ENCODE measurements at regions not wholly inside any gene's neighbourhood (a gene's known extent, or its start where the extent isn't known, plus 50 kb on each side); places are given as distances from the start of the nearest gene placed in this dataset.

DNA sequence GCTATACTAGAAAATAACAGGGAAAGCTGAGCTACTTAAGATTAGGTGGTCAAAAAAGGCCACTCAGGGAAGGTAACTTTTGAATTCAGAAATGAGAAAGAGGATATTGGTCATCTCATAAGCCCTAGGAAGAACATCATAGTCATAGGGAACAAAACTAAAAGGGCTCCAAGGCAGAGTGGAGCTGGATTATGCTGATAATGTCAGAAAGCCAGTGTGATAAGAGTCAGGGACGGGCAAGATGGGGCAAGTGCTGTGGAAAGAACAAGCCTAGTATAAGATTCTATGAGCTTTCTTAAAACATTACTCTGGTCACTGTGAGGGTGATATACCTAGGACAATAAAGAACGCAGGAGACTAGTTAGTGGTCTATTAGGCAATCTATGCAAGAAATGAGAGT lies 106.6 kb downstream of the DUSP10 start:
- Mint-ChIP-seq H3K27ac (no peak overlapping the region), H3K27me3 (ENCODE audit: low read depth) (no peaks in the 10 kb centered on the region), H3K4me1 (ENCODE audit: low read depth) (peaks cover 4% of the 10 kb centered on the region), H3K9me3 (peaks cover 5% of the 10 kb centered on the region), H3K4me3 (no peak overlapping the region), H3K36me3 (ENCODE audit: low read depth) (no peaks in the 10 kb centered on the region)
- DNase-seq (ENCODE audit: low spot score), result no peak

DNA sequence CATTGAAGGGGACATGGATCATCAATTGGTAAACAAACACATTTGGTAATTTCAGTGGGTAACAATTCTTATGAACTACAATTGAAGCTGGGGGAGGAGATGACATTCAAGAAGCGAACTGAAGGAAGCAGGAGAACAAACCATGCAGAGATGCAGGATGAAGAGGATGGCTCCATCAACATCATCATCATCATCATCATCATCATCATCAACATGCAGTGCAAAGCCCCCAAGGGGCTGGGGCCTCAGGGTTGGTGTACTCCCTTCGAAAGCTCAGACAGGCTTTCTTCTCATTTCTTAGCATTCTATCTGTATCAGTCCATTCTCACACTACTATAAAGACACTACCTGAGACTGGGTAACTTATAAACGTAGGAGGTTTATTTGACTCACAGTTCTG lies 105.8 kb downstream of the DUSP10 start:
- H3K9me3 Mint-ChIP-seq, result peaks cover 5% of the 10 kb centered on the region
- no peak overlapping the region for H3K4me3 Mint-ChIP-seq
- peaks cover 4% of the 10 kb centered on the region for H3K4me1 Mint-ChIP-seq (ENCODE audit: low read depth)
- no peak for DNase-seq (ENCODE audit: low spot score)
- no peaks in the 10 kb centered on the region for H3K27me3 Mint-ChIP-seq (ENCODE audit: low read depth)
- H3K27ac Mint-ChIP-seq, result no peak overlapping the region
- H3K36me3 Mint-ChIP-seq (ENCODE audit: low read depth), result no peaks in the 10 kb centered on the region

DNA sequence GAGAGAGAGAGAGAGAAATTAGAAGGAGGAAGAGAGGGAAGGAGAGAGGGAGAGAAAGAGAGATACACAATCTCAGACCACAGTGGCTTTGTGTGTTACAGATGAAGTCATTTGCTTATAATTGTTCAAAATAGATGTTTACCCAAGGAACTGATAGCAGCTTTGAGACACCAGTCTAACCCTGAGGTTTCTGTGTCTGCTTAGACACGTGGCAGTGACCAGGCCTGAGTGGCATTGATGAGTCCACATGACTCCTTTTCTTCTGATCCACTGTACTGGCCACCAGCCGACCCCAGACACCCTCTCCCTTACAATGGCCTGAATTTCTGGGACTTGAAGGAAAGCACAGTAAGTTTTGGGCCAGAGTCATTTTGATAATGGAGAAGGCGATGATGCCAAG lies 104.9 kb downstream of the DUSP10 start:
- Mint-ChIP-seq H3K36me3 (ENCODE audit: low read depth) (no peaks in the 10 kb centered on the region), H3K27ac (no peak overlapping the region), H3K27me3 (ENCODE audit: low read depth) (no peaks in the 10 kb centered on the region), H3K9me3 (peaks cover 5% of the 10 kb centered on the region), H3K4me1 (ENCODE audit: low read depth) (no peaks in the 10 kb centered on the region), H3K4me3 (no peak overlapping the region)
- no peak for DNase-seq (ENCODE audit: low spot score)

DNA sequence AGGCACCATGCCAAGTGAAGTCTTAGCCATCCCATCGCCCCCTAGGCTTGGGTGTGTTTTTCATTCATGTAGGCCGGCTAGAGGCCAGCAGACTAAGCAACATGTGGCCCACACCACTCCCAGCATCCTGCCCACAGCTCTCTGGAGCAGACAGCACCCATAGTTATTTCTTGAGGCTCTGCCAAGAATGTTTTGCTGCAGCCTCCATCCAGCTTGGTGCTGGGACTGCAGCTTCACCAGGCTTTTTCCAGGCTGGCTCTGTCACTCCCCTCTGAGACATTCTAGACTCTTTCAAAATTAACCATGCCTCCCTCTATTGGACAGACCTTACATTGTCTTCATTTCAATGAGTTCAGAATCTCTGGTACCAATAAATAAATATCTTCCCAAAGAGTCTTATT lies 104.2 kb downstream of the DUSP10 start:
- Mint-ChIP-seq H3K4me1 (ENCODE audit: low read depth) (no peaks in the 10 kb centered on the region), H3K36me3 (ENCODE audit: low read depth) (no peaks in the 10 kb centered on the region), H3K9me3 (peaks cover 5% of the 10 kb centered on the region), H3K27ac (no peak overlapping the region), H3K4me3 (no peak overlapping the region), H3K27me3 (ENCODE audit: low read depth) (no peaks in the 10 kb centered on the region)
- DNase-seq (ENCODE audit: low spot score), result no peak

DNA sequence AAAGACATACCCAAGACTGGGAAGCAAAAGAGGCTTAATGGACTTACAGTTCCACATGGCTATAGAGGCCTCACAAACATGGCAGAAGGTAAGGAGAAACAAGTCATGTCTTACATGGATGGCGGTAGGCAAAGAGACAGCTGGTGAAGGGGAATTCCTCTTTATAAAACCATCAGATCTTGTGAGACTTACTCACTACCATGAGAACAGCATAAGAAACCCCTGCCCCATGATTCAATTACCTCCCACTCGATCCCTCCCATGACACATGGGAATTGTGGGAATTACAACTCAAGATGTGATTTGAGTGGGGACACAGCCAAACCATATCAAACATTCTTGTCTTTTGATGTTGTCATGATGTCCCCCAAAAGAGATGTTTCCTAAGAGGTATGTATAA lies 103.3 kb downstream of the DUSP10 start:
- Mint-ChIP-seq H3K4me1 (ENCODE audit: low read depth) (no peaks in the 10 kb centered on the region), H3K9me3 (peaks cover 5% of the 10 kb centered on the region), H3K27ac (no peak overlapping the region), H3K27me3 (ENCODE audit: low read depth) (no peaks in the 10 kb centered on the region), H3K36me3 (ENCODE audit: low read depth) (no peaks in the 10 kb centered on the region), H3K4me3 (no peak overlapping the region)
- DNase-seq (ENCODE audit: low spot score), result no peak

DNA sequence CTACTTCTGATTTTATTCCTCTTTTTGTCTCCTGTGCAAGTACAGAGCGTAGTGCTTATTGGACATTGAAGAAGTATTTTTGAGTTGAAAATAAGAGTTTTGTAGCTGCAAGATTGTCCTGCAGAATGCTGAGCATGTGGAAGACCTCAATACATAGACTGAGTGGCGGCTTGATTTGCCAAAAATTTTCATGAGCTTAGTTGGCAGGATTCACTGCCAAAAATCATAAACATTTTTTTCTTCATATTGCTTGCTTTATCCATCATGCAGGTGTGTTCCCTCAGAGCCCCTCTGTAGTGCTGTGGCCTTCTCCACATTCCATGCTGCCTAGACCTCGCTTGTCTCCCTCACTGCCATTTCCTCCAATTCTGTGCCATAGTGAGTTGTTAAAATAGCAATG lies 100.1 kb downstream of the DUSP10 start:
- Mint-ChIP-seq H3K36me3 (ENCODE audit: low read depth) (no peaks in the 10 kb centered on the region), H3K4me3 (no peak overlapping the region), H3K27me3 (ENCODE audit: low read depth) (no peaks in the 10 kb centered on the region), H3K9me3 (peaks cover 5% of the 10 kb centered on the region), H3K27ac (no peak overlapping the region), H3K4me1 (ENCODE audit: low read depth) (no peaks in the 10 kb centered on the region)
- DNase-seq (ENCODE audit: low spot score), result no peak

DNA sequence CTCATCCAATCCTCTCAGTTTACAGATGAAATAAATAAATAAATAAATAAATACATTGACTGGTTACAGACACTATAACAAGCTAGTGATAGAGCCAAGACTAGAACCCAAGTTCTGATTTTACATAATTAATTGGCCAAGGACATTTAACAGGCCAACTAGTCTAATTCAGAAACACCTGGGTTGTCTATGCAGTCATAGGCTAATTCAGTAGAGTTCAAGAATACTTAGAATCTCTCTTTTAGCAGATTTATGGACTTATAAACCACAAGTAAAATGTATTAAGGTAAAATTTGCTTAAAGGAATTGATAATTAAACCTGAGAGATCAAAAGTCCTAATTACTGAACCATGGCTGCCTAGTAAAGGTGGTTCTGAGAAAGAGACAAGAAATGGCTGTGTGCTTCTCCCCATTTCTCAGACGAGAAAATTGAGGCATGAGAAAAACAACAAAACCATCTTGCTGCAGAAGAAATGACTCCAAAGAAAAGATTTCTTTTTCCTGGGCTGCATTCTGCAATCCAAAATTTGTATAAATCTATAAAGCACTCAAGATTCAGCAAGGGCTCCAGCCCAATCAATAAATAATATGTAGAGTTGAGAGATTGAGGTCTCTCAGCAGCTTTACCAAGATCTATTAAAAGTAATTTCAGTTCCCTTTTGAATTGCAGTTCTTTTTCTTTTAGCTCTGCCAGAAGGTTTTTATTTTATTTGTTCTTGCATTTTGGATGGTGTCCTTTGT lies 98.3 kb downstream of the DUSP10 start:
- H3K36me3 Mint-ChIP-seq (ENCODE audit: low read depth), result no peaks in the 10 kb centered on the region
- no peaks in the 10 kb centered on the region for H3K4me1 Mint-ChIP-seq (ENCODE audit: low read depth)
- no peak overlapping the region for H3K27ac Mint-ChIP-seq
- no peaks in the 10 kb centered on the region for H3K27me3 Mint-ChIP-seq (ENCODE audit: low read depth)
- DNase-seq (ENCODE audit: low spot score), result no peak
- H3K9me3 Mint-ChIP-seq, result peaks cover 5% of the 10 kb centered on the region
- H3K4me3 Mint-ChIP-seq, result no peak overlapping the region

DNA sequence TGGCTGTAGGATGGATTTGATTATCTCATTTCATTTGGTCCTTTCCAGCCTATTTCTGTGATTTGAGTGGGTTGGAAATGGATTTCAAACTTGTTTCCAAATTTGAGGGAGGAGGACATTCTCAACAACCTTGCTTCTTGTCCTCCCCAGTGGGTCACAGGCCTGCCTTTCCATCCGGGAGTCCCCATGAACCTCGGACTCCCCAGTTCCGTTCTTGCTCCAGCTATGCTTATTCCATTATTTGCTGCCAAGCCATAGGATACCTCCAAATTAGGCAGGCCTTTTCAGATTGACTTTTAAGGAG lies 97.8 kb downstream of the DUSP10 start:
- H3K9me3 Mint-ChIP-seq, result peaks cover 5% of the 10 kb centered on the region
- peaks cover 2% of the 10 kb centered on the region for H3K27me3 Mint-ChIP-seq (ENCODE audit: low read depth)
- no peaks in the 10 kb centered on the region for H3K4me1 Mint-ChIP-seq (ENCODE audit: low read depth)
- H3K36me3 Mint-ChIP-seq (ENCODE audit: low read depth), result no peaks in the 10 kb centered on the region
- H3K27ac Mint-ChIP-seq, result no peak overlapping the region
- no peak for DNase-seq (ENCODE audit: low spot score)
- H3K4me3 Mint-ChIP-seq, result no peak overlapping the region

DNA sequence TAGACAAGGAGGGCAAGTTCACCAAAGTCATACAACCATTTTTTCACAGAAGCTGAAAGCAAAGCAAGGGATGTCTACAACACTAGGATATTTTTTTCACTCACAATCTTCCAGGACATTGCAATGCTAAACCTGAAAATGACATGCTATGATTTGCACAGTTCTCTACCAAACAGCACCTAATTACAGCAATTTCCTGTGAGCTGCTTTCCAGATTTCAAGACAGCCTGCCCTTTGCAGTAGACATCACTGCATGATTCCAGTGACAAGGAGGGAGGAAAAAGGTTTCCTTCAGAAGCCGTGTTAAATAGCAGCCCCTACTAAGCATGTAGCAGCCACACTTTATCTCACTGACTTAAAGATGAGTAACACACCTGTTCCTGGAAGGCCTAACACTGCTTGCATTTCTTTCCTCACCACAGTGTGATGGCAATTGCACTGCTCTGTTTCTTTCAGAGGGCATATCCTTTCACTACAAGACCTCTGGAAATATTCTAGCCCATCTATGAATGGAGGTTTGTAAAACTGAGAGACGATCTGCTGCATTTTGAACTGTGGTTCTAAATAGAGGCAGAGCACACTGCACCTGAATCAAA lies 97.1 kb downstream of the DUSP10 start:
- Mint-ChIP-seq H3K27ac (no peak overlapping the region), H3K4me1 (ENCODE audit: low read depth) (no peaks in the 10 kb centered on the region), H3K4me3 (no peak overlapping the region), H3K9me3 (no peaks in the 10 kb centered on the region), H3K36me3 (ENCODE audit: low read depth) (no peaks in the 10 kb centered on the region), H3K27me3 (ENCODE audit: low read depth) (peaks cover 2% of the 10 kb centered on the region)
- DNase-seq (ENCODE audit: low spot score), result no peak

DNA sequence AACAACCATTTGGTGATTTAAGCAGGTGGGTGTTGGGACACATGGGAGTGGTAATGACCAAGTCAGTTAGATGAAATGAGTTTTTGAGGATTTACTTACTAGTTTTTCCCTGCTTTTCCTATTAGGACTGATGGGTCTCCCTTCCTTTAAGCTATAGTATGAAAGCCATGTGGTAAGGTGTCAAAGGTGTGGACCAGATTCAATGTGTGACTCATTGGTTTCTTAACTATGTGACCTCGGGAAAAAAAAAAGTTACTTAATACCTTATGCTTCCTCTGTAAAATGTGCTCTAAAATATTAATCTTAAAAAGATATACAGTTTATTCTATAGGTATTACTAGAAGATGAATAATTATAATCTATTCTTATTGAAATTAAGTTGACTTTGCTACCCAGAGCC lies 93.7 kb downstream of the DUSP10 start:
- Mint-ChIP-seq H3K36me3 (ENCODE audit: low read depth) (no peaks in the 10 kb centered on the region), H3K27me3 (ENCODE audit: low read depth) (peaks cover 2% of the 10 kb centered on the region), H3K4me3 (no peak overlapping the region), H3K27ac (no peak overlapping the region), H3K4me1 (ENCODE audit: low read depth) (no peaks in the 10 kb centered on the region), H3K9me3 (no peaks in the 10 kb centered on the region)
- no peak for DNase-seq (ENCODE audit: low spot score)
